Esophagus squamous epithelium (tissue), 4 donors: ENCODE measurements at regions not wholly inside any gene's neighbourhood (a gene's known extent, or its start where the extent isn't known, plus 50 kb on each side); places are given as distances from the start of the nearest gene placed in this dataset.

ENCODE experiments used
- POLR2A ChIP-seq, 4 donors: fragments of 450-650 bp; IDR thresholded peaks; one replicate each; pipeline ENCODE4 v1.6.1; 2017; ENCODE audit warnings: antibody characterized with exemption in 4 of 4, mild to moderate bottlenecking in 4 of 4, moderate library complexity in 3 of 4
- TF ChIP-seq, protein P1 (sequence below), 6 experiments: fragments of 450-650 bp in 4 of 6; fragments of 200-600 bp in 2 of 6; sonication (generic) in 2 of 6; IDR thresholded peaks; one replicate each; pipeline ENCODE4 v1.5.1; 2016 to 2019; ENCODE audit warnings: antibody characterized with exemption in 6 of 6, mild to moderate bottlenecking in 4 of 6, moderate library complexity in 4 of 6

DNA sequence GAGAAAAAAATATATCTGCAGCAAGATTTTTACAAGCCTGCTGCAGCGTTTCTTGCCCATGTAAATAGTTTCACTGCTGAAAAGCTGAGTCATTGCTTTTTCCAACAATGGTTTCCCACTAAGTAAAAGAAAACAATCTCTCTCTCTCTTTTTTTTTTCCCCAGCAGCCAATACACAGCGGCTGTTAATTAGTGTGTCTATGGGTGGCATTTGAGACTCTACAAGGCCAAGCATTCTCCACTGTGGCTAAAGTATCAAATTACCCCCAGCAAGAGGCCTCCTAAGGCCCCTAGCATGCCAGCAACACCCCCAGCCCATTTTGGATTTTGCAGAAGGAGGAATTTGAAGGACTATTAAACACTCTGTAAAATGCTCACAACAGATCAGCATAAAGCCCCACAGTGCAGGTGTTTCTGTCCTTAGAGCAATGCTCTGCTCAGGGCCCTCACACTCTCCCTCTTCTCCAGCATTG, 837.4 kb downstream of the TRIML1 start:
- TF ChIP-seq POLR2A (IDR thresholded peaks at IDR 0.05), result no peak
- TF ChIP-seq, protein P1, sequence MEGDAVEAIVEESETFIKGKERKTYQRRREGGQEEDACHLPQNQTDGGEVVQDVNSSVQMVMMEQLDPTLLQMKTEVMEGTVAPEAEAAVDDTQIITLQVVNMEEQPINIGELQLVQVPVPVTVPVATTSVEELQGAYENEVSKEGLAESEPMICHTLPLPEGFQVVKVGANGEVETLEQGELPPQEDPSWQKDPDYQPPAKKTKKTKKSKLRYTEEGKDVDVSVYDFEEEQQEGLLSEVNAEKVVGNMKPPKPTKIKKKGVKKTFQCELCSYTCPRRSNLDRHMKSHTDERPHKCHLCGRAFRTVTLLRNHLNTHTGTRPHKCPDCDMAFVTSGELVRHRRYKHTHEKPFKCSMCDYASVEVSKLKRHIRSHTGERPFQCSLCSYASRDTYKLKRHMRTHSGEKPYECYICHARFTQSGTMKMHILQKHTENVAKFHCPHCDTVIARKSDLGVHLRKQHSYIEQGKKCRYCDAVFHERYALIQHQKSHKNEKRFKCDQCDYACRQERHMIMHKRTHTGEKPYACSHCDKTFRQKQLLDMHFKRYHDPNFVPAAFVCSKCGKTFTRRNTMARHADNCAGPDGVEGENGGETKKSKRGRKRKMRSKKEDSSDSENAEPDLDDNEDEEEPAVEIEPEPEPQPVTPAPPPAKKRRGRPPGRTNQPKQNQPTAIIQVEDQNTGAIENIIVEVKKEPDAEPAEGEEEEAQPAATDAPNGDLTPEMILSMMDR (IDR thresholded peaks at IDR 0.05), result no peak
